Ishikawa (cell line): ENCODE measurements at regions not wholly inside any gene's neighbourhood (a gene's known extent, or its start where the extent isn't known, plus 50 kb on each side); places are given as distances from the start of the nearest gene placed in this dataset.

Experiments used
- CEBPB ChIP-seq: IDR thresholded peaks from 2 replicates; pipeline ENCODE4 v1.6.1; 2012
- CREB1 ChIP-seq: IDR thresholded peaks from 2 replicates; pipeline ENCODE4 v1.6.1; 2012; ENCODE audit warnings: low read depth
- EGR1 ChIP-seq: IDR thresholded peaks from 2 replicates; pipeline ENCODE4 v1.6.1; 2012
- EP300 ChIP-seq: IDR thresholded peaks from 2 replicates; pipeline ENCODE4 v1.6.1; 2012; ENCODE audit warnings: borderline replicate concordance
- FOXM1 ChIP-seq: IDR thresholded peaks from 2 replicates; pipeline ENCODE4 v1.6.1; 2012; ENCODE audit warnings: low read depth, borderline replicate concordance
- NFIC ChIP-seq: IDR thresholded peaks from 2 replicates; pipeline ENCODE4 v1.6.1; 2012
- RAD21 ChIP-seq: IDR thresholded peaks from 2 replicates; pipeline ENCODE4 v1.6.1; 2012; ENCODE audit warnings: low read depth
- TAF1 ChIP-seq: IDR thresholded peaks from 2 replicates; pipeline ENCODE4 v1.6.1; 2012; ENCODE audit warnings: low read depth, mild to moderate bottlenecking
- TCF12 ChIP-seq: IDR thresholded peaks from 2 replicates; pipeline ENCODE4 v1.6.1; 2012; ENCODE audit warnings: low read depth
- TEAD4 ChIP-seq: IDR thresholded peaks from 2 replicates; pipeline ENCODE4 v1.6.1; 2012
- YY1 ChIP-seq: IDR thresholded peaks from 2 replicates; pipeline ENCODE4 v1.6.1; 2012; ENCODE audit warnings: low read depth
- ZBTB7A ChIP-seq: IDR thresholded peaks from 2 replicates; pipeline ENCODE4 v1.6.1; 2012; ENCODE audit warnings: low read depth
- TF ChIP-seq, protein P1 (sequence below): IDR thresholded peaks from 2 replicates; pipeline ENCODE4 v1.6.1; 2012
- TF ChIP-seq, protein P2 (sequence below): IDR thresholded peaks from 2 replicates; pipeline ENCODE4 v1.6.1; 2012; ENCODE audit warnings: low read depth, mild to moderate bottlenecking
- TF ChIP-seq, protein P3 (sequence below): IDR thresholded peaks from 2 replicates; pipeline ENCODE4 v1.6.1; 2012

DNA sequence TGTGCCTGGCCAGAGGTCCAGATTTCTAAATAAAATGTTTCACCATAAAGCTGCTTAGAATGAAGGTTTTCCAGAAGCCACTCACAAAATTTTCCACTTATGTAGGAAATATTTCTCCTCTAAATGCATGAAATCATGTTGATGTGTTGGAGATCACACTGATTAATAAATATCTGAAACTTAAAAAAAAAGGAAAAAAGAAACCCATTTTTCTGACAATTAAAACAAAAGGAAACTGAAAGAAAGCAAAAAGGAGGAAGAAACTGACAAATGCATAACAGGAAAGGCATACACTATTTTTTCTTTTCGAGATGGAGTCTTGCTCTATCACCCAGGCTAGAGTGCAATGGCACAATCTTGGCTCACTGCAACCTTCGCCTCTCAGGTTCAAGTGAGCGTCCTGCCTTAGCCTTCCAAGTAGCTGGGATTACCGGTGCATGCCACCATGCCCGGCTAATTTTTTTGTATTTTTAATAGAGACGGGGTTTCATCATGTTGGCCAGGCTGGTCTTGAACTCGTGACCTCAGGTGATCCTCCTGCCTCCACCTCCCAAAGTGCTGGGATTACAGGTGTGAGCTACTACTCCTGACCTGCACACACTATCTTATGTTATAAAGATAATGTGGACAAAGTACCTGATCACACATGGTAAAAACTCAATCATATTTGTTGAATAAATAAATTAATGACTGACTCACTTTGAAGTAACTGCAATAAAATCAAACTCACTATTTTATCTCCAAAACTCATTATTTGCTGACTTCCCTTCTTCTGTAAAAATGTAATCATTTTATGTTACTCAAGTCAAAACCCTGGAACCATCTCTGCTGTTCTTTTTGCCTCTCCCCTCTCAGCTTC, 149.8 kb upstream of the NR5A2 start:
- TF ChIP-seq FOXM1: no peak
- no peak for TF ChIP-seq EGR1
- TF ChIP-seq TCF12: no peak

DNA sequence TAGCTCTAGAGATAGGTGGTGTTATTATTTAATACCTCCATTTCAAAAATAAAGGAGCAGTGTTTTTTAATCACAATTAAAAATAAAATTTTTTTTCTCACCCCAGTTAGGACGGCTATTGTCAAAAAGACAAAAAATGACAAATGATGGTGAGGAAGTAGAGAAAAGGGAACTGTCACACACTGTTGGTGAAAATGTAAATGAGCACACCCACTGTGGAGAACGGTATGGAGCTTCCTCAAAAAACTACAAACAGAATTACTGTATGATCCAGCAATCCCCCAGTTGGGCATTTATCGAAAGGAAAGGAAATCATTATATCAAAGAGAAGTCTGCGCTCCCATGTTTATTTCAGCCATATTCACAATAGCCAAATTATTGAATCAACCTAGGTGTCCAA, 148.7 kb upstream of the NR5A2 start:
- TF ChIP-seq TCF12 (no peak), TEAD4 (no peak), RAD21 (no peak), CREB1 (no peak), FOXM1 (no peak), YY1 (no peak)
- TF ChIP-seq, protein P1, sequence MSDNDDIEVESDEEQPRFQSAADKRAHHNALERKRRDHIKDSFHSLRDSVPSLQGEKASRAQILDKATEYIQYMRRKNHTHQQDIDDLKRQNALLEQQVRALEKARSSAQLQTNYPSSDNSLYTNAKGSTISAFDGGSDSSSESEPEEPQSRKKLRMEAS: no peak
- TF ChIP-seq, protein P2, sequence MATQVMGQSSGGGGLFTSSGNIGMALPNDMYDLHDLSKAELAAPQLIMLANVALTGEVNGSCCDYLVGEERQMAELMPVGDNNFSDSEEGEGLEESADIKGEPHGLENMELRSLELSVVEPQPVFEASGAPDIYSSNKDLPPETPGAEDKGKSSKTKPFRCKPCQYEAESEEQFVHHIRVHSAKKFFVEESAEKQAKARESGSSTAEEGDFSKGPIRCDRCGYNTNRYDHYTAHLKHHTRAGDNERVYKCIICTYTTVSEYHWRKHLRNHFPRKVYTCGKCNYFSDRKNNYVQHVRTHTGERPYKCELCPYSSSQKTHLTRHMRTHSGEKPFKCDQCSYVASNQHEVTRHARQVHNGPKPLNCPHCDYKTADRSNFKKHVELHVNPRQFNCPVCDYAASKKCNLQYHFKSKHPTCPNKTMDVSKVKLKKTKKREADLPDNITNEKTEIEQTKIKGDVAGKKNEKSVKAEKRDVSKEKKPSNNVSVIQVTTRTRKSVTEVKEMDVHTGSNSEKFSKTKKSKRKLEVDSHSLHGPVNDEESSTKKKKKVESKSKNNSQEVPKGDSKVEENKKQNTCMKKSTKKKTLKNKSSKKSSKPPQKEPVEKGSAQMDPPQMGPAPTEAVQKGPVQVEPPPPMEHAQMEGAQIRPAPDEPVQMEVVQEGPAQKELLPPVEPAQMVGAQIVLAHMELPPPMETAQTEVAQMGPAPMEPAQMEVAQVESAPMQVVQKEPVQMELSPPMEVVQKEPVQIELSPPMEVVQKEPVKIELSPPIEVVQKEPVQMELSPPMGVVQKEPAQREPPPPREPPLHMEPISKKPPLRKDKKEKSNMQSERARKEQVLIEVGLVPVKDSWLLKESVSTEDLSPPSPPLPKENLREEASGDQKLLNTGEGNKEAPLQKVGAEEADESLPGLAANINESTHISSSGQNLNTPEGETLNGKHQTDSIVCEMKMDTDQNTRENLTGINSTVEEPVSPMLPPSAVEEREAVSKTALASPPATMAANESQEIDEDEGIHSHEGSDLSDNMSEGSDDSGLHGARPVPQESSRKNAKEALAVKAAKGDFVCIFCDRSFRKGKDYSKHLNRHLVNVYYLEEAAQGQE: no peak

DNA sequence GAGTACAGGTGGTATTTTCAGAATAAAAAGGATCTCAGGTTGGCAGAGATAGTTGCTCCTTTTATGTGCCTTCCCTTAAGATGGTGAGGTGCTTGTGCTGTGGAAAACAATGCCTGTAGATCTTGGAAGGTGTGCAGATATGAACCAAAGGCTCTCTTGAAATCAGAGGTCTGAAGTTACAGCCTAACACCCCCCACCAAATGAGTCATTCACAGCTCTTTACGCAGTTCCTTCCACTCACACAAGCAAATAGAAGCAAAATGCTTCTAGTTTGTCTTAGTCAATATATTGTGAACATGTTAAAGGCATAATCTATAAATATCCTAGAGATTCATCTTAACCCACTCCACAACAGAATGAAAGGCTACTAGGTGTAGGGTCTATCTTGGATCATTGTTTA, 128.9 kb upstream of the NR5A2 start:
- no peak for TF ChIP-seq RAD21
- TF ChIP-seq TEAD4: no peak
- TF ChIP-seq EGR1: no peak
- no peak for TF ChIP-seq EP300
- TF ChIP-seq TAF1: no peak
- TF ChIP-seq, protein P1: no peak
- TF ChIP-seq ZBTB7A: no peak
- TF ChIP-seq NFIC: no peak
- TF ChIP-seq YY1: no peak
- no peak for TF ChIP-seq TCF12
- TF ChIP-seq, protein P3, sequence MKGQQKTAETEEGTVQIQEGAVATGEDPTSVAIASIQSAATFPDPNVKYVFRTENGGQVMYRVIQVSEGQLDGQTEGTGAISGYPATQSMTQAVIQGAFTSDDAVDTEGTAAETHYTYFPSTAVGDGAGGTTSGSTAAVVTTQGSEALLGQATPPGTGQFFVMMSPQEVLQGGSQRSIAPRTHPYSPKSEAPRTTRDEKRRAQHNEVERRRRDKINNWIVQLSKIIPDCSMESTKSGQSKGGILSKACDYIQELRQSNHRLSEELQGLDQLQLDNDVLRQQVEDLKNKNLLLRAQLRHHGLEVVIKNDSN: no peak

DNA sequence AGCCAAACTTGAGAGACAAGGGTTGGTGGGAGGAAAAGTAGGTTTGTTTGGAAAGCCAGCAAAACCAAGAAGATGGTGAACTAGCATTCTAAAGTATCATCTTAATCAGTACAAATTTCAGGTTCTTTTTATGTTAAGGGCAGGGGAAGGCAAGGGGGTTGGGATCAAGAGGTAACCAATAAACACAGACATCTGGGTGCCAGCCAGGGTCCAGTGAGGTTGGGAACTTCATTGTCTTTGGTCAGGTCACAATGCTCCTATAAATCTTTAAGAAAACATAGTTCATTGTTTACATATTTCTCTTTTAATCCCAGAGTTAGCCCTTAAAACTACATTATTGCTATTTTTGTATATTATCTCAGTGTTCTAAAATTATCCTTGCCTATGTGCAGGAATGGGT, 126.2 kb upstream of the NR5A2 start:
- no peak for TF ChIP-seq FOXM1

DNA sequence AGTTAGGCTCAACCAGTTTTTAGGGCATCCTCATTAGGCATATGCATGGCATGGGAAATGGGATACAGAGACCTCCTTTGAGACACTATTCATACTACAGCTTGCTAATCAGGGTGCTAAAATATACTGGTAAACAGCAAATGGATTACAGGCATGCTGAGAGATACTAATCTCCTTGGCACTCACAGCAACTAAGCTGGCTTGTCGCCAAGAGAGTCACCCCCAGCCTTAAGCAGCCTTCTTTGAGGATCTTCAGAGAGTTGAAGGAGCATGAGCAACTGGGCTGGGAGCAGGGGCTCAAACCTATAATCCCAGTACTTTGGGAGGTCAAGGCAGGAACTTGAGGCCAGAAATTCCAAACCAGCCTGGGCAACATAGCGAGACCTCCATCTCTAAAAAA, 120.1 kb upstream of the NR5A2 start:
- TF ChIP-seq CEBPB (no peak), EP300 (no peak), TAF1 (no peak), TCF12 (no peak), NFIC (no peak), TEAD4 (no peak), ZBTB7A (no peak), EGR1 (no peak), RAD21 (no peak), CREB1 (no peak), YY1 (no peak), FOXM1 (no peak)
- TF ChIP-seq, protein P2: no peak
- TF ChIP-seq, protein P1: no peak
- TF ChIP-seq, protein P3: no peak

DNA sequence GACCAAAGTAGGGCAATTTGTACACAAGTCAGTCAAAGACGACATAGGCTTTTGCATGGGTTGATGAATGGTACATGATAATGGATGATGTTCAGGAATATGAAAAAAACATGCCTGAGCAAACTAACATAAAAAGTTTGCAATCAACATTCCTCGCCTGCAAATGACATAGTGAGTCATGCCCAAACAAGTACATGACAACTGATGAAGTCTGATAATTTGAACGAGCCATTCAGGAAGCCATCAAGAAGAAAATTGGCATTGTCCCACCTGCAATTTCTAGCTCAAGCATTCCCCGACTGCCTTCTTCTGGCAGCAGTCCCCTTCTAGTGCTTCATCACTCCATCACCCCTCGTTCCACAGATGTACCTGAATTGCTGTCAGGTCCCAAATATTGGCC, 118.4 kb upstream of the NR5A2 start:
- TF ChIP-seq EP300: no peak
- TF ChIP-seq RAD21: no peak
- no peak for TF ChIP-seq TCF12
- no peak for TF ChIP-seq ZBTB7A
- no peak for TF ChIP-seq NFIC
- no peak for TF ChIP-seq FOXM1
- TF ChIP-seq, protein P3: no peak
- no peak for TF ChIP-seq YY1
- TF ChIP-seq CEBPB: no peak
- no peak for TF ChIP-seq CREB1
- TF ChIP-seq, protein P2: no peak
- no peak for TF ChIP-seq EGR1
- TF ChIP-seq, protein P1: no peak
- no peak for TF ChIP-seq TAF1
- no peak for TF ChIP-seq TEAD4
